ENCODE measurements at regions not wholly inside any gene's neighbourhood (a gene's known extent, or its start where the extent isn't known, plus 50 kb on each side); places are given as distances from the start of the nearest gene placed in this dataset.

DNA sequence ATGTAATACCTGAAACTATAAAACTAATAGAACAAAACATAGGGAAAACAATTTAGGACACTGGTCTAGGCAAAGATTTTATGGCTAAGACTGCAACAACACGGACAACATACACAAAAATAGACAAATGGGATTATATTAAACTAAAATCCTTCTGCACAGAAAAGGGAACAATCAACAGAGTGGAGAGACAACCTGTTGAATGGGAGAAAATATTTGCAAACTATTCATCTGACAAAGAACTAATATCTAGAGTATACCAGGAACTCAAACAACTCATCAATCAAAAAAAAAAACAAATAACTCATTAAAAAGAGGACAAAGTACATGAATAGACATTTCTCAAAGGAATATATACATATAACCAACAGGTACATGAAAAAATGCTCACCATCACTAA, 174.5 kb downstream of the FNDC1 start:
- Histone ChIP-seq H3K36me3 (ENCODE audit: low read length) (no peaks in the 10 kb centered on the region), H3K9me2 (replicated peaks; ENCODE audit: insufficient read depth, low read length) (no peaks in the 10 kb centered on the region), H3K9me3 (ENCODE audit: insufficient read depth, low read length) (no peaks in the 10 kb centered on the region), H3K9ac (ENCODE audit: low read length) (no peak overlapping the region), H4K20me1 (ENCODE audit: low read depth, low read length) (no peaks in the 10 kb centered on the region), H3K27me3 (ENCODE audit: low read length) (no peaks in the 10 kb centered on the region), H3K27ac (ENCODE audit: low read depth, low read length) (no peak overlapping the region), H3F3A (ENCODE audit: insufficient read depth) (no peaks in the 10 kb centered on the region), H2AFZ (ENCODE audit: low read depth, low read length, severe bottlenecking) (no peak overlapping the region), H3K4me2 (ENCODE audit: low read depth, low read length, poor library complexity, severe bottlenecking) (no peak overlapping the region), H3K4me3 (ENCODE audit: insufficient read depth, low read length, poor library complexity, severe bottlenecking) (no peak overlapping the region), H3K79me2 (ENCODE audit: insufficient read depth, low read length) (no peaks in the 10 kb centered on the region)
- no peak for TF ChIP-seq EZH2phosphoT487 (conservative IDR thresholded peaks at IDR 0.05; ENCODE audit: low read length)
- TF ChIP-seq, protein P1, sequence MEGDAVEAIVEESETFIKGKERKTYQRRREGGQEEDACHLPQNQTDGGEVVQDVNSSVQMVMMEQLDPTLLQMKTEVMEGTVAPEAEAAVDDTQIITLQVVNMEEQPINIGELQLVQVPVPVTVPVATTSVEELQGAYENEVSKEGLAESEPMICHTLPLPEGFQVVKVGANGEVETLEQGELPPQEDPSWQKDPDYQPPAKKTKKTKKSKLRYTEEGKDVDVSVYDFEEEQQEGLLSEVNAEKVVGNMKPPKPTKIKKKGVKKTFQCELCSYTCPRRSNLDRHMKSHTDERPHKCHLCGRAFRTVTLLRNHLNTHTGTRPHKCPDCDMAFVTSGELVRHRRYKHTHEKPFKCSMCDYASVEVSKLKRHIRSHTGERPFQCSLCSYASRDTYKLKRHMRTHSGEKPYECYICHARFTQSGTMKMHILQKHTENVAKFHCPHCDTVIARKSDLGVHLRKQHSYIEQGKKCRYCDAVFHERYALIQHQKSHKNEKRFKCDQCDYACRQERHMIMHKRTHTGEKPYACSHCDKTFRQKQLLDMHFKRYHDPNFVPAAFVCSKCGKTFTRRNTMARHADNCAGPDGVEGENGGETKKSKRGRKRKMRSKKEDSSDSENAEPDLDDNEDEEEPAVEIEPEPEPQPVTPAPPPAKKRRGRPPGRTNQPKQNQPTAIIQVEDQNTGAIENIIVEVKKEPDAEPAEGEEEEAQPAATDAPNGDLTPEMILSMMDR (IDR thresholded peaks at IDR 0.05; ENCODE audit: insufficient read depth, low read length, poor library complexity, severe bottlenecking), result no peak

DNA sequence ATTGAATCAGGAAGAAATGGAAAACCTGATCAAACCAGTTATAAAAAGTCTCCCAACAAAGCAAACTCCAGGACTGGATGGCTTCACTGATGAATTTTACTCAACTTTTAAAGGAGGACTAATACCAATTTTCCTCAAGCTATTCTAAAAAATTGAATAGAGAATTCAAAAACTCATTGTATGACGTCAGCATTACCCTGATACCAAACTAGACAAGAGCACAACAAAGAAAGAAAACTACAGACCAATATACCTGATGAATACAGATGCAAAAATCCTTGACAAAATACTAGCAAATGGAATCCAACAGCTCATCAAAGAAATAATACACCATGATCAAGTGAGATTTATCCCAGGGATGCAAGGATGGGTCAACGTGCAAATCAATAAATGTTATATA, 172.9 kb downstream of the FNDC1 start:
- no peaks in the 10 kb centered on the region for H3K36me3 ChIP-seq (ENCODE audit: low read length)
- no peaks in the 10 kb centered on the region for H3F3A ChIP-seq (ENCODE audit: insufficient read depth)
- no peak overlapping the region for H3K4me2 ChIP-seq (ENCODE audit: low read depth, low read length, poor library complexity, severe bottlenecking)
- no peaks in the 10 kb centered on the region for H3K27me3 ChIP-seq (ENCODE audit: low read length)
- H4K20me1 ChIP-seq (ENCODE audit: low read depth, low read length), result no peaks in the 10 kb centered on the region
- no peaks in the 10 kb centered on the region for H3K9me3 ChIP-seq (ENCODE audit: insufficient read depth, low read length)
- no peaks in the 10 kb centered on the region for H3K79me2 ChIP-seq (ENCODE audit: insufficient read depth, low read length)
- H3K27ac ChIP-seq (ENCODE audit: low read depth, low read length), result no peak overlapping the region
- no peak overlapping the region for H3K4me3 ChIP-seq (ENCODE audit: insufficient read depth, low read length, poor library complexity, severe bottlenecking)
- no peak for TF ChIP-seq EZH2phosphoT487 (conservative IDR thresholded peaks at IDR 0.05; ENCODE audit: low read length)
- TF ChIP-seq, protein P1 (IDR thresholded peaks at IDR 0.05; ENCODE audit: insufficient read depth, low read length, poor library complexity, severe bottlenecking), result no peak
- H2AFZ ChIP-seq (ENCODE audit: low read depth, low read length, severe bottlenecking), result no peak overlapping the region
- H3K9ac ChIP-seq (ENCODE audit: low read length), result no peak overlapping the region
- no peaks in the 10 kb centered on the region for H3K9me2 ChIP-seq (replicated peaks; ENCODE audit: insufficient read depth, low read length)

DNA sequence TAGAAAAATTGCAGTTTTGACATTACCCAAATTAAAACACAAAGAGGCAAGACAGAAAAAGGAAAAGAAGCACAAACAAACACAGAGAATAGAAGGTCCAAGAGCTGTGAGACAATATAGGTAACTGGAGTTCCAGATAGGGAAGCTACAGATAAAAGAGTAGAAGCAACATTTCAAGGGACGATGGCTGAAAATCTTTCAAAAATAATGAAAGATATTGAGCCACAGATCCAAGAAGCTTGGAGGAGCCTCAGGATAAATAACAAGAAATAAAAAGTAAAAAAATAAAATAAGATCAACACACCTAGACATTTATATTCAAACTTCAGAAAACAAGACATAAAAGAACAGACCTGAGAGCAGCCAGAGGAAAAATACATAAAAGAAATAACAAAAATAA, 164.9 kb downstream of the FNDC1 start:
- H3K36me3 ChIP-seq (ENCODE audit: low read length), result no peaks in the 10 kb centered on the region
- no peaks in the 10 kb centered on the region for H3K9me2 ChIP-seq (replicated peaks; ENCODE audit: insufficient read depth, low read length)
- no peaks in the 10 kb centered on the region; the same call in 1 of the 2 replicates for H3K9me3 ChIP-seq (ENCODE audit: insufficient read depth, low read length)
- no peaks in the 10 kb centered on the region for H4K20me1 ChIP-seq (ENCODE audit: low read depth, low read length)
- no peaks in the 10 kb centered on the region for H3K79me2 ChIP-seq (ENCODE audit: insufficient read depth, low read length)
- no peaks in the 10 kb centered on the region for H3F3A ChIP-seq (ENCODE audit: insufficient read depth)
- H3K9ac ChIP-seq (ENCODE audit: low read length), result no peak overlapping the region
- H3K27ac ChIP-seq (ENCODE audit: low read depth, low read length), result no peak overlapping the region
- TF ChIP-seq EZH2phosphoT487 (conservative IDR thresholded peaks at IDR 0.05; ENCODE audit: low read length), result no peak
- TF ChIP-seq, protein P1 (IDR thresholded peaks at IDR 0.05; ENCODE audit: insufficient read depth, low read length, poor library complexity, severe bottlenecking), result no peak
- H2AFZ ChIP-seq (ENCODE audit: low read depth, low read length, severe bottlenecking), result no peak overlapping the region
- H3K4me3 ChIP-seq (ENCODE audit: insufficient read depth, low read length, poor library complexity, severe bottlenecking), result no peak overlapping the region
- H3K4me2 ChIP-seq (ENCODE audit: low read depth, low read length, poor library complexity, severe bottlenecking), result no peak overlapping the region
- no peaks in the 10 kb centered on the region for H3K27me3 ChIP-seq (ENCODE audit: low read length)

Measured in SU-DHL-6 (cell line).